WI38 (cell line): ENCODE measurements at regions not wholly inside any gene's neighbourhood (a gene's known extent, or its start where the extent isn't known, plus 50 kb on each side); places are given as distances from the start of the nearest gene placed in this dataset.

Source experiments
- H3K4me3 ChIP-seq: 2 replicates; pipeline ENCODE4 v1.5.1; 2011; ENCODE audit warnings: low read depth, mild to moderate bottlenecking, control low read depth, low read length
- TF ChIP-seq, protein P1 (sequence below): IDR thresholded peaks from 2 replicates; pipeline ENCODE4 v1.5.1; 2012; ENCODE audit warnings: low read depth, mild to moderate bottlenecking, control low read depth, low read length

DNA sequence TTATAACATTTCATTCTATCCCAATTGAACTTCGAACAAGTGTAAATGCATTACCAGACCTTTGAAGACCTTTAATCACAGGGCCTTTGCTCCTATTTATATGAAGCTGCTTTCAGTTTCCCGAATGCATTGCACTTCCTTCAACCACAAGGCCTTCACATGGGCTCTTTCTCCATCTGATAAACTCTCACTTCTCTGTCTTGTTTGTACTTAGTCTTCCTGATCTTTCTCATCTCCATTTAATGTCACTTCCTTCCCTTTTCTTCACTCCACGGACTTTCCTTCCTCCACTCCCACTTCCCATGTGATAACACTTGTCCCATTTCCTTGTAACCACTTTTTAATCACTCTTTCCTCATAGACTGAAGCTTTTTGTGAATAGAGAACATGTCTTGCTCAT is 74.3 kb upstream of the TNC start:
- TF ChIP-seq, protein P1, sequence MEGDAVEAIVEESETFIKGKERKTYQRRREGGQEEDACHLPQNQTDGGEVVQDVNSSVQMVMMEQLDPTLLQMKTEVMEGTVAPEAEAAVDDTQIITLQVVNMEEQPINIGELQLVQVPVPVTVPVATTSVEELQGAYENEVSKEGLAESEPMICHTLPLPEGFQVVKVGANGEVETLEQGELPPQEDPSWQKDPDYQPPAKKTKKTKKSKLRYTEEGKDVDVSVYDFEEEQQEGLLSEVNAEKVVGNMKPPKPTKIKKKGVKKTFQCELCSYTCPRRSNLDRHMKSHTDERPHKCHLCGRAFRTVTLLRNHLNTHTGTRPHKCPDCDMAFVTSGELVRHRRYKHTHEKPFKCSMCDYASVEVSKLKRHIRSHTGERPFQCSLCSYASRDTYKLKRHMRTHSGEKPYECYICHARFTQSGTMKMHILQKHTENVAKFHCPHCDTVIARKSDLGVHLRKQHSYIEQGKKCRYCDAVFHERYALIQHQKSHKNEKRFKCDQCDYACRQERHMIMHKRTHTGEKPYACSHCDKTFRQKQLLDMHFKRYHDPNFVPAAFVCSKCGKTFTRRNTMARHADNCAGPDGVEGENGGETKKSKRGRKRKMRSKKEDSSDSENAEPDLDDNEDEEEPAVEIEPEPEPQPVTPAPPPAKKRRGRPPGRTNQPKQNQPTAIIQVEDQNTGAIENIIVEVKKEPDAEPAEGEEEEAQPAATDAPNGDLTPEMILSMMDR: no peak
- no peak overlapping the region for H3K4me3 ChIP-seq

- TF ChIP-seq, protein P1: no peak
- H3K4me3 ChIP-seq: no peak overlapping the region
Observed at GRCh38 chr9:115192835-115193525, 75.0 kb upstream of the TNC start.

DNA sequence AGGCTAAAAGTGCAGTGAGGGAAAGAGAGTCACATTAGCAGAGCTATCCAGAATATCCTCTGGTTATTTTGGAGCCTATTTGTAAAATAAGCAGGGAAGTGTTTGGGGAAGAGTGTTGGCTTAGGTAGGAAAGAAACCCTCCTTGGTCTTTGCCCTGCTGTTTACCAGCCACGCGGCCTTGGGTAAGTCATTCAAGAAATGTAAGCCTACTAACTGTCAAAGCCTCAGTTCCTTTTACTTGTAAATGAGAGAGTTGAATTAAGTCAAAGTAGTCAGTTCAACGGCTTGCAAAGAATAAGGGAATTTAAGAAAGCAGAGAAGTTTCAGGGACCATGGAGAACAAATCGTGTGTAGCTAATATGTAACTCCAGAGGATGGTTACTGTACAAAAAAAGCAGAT is 75.8 kb upstream of the TNC start:
- TF ChIP-seq, protein P1: no peak
- H3K4me3 ChIP-seq: no peak overlapping the region

DNA sequence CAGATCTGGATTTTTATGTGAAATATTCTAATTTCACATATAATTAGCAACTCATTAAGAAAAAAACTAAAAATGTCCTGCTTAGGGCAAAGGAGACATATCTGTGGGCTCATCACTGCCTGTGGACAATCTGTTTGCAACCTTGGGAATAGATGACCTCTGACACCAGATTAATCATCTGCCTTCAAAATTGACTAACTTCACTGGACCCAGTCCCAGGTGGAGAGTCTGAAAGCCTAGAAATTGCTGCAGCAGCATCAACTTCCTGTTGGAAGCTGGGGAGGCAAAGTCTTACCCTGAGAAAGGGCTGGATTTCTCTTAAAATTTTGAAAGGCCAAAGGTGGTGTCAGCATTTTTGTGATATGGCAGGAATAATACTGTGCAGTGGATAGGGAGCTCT is 76.3 kb upstream of the TNC start:
- TF ChIP-seq, protein P1: no peak
- H3K4me3 ChIP-seq: no peak overlapping the region

DNA sequence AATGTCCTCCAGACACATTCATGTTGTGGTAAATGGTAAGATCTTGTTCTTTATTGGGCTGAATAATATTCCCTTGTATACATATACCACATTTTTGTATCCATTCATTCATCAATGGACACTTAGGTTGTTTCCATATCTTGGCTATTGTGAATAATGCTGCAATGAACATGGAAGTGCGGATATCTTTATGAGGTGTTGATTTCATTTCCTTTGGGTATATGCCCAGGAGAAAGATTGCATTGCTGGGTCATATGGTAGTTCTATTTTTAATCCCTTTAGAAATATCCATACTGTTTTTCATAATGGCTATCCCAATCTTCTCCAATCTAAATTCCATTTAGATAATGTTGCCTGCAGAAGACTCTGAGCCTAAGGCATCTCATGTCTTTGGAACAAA is 78.0 kb upstream of the TNC start:
- TF ChIP-seq, protein P1: no peak
- H3K4me3 ChIP-seq: no peak overlapping the region

GRCh38 chr9:115196919-115197318 is 79.0 kb upstream of the TNC start:
- TF ChIP-seq, protein P1: no peak
- H3K4me3 ChIP-seq: no peak overlapping the region

DNA sequence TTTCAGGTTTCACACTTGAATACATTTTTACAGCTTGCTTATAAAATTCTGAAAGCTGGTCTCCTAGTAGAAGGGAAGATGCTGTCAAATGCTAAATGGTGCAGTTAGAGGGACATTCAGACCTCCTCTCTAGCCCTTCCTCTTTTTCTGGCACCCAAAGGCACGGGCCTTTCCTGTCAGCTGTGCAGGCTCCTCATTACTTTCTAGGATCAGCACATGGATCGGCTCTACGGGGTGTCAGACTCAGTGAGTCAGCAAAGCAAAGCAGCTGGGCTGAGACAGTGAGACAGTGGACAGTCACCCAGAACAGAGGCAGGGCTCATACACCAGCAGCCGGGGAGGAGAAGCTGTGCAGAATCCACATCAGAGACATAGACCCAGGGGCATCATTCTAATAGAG is 80.0 kb upstream of the TNC start:
- H3K4me3 ChIP-seq: no peak overlapping the region
- TF ChIP-seq, protein P1: no peak
